ENCODE measurements at regions not wholly inside any gene's neighbourhood (a gene's known extent, or its start where the extent isn't known, plus 50 kb on each side); places are given as distances from the start of the nearest gene placed in this dataset.

- H3K4me3 Mint-ChIP-seq (ENCODE audit: unreplicated experiment): no peak overlapping the region
- Histone ChIP-seq H3K27ac (ENCODE audit: low read depth, low read length) (no peak overlapping the region), H3K4me1 (ENCODE audit: insufficient read depth, low read length) (no peaks in the 10 kb centered on the region), H3K27me3 (ENCODE audit: insufficient read depth, low read length) (no peaks in the 10 kb centered on the region), H2AFZ (ENCODE audit: low read depth, low read length) (no peak overlapping the region), H3K4me3 (ENCODE audit: insufficient read depth, low read depth, low read length) (no peak overlapping the region), H3K4me2 (ENCODE audit: low read length) (no peak overlapping the region), H3K36me3 (ENCODE audit: insufficient read depth, low read length) (no peaks in the 10 kb centered on the region), H3K79me2 (ENCODE audit: insufficient read depth, low read length) (no peaks in the 10 kb centered on the region), H4K20me1 (ENCODE audit: insufficient read depth, low read length) (no peaks in the 10 kb centered on the region), H3K9me3 (ENCODE audit: insufficient read depth, low read depth, low read length) (no peaks in the 10 kb centered on the region), H3K9ac (ENCODE audit: low read length) (no peak overlapping the region)
- no peak for FAIRE-seq
- H3K27ac Mint-ChIP-seq (ENCODE audit: unreplicated experiment): no peak overlapping the region
- no peak for TF ChIP-seq CTCF (IDR thresholded peaks at IDR 0.05; ENCODE audit: insufficient read depth, low read depth, low read length)
- TF ChIP-seq EZH2 (IDR thresholded peaks at IDR 0.05; ENCODE audit: insufficient read depth, low read length): no peak
- H3K36me3 Mint-ChIP-seq (ENCODE audit: low read depth, unreplicated experiment): no peaks in the 10 kb centered on the region
- H3K9me3 Mint-ChIP-seq (ENCODE audit: unreplicated experiment): no peaks in the 10 kb centered on the region
- DNase-seq (ENCODE audit: low read depth): no peak
- H3K27me3 Mint-ChIP-seq (ENCODE audit: low read depth, unreplicated experiment): peaks cover 2% of the 10 kb centered on the region
- H3K4me1 Mint-ChIP-seq (ENCODE audit: low read depth, unreplicated experiment): no peaks in the 10 kb centered on the region
Observed at GRCh38 chr18:76307293-76307690, 187.8 kb downstream of the ZNF516 start.

GRCh38 chr18:76306685-76307292 is 188.3 kb downstream of the ZNF516 start:
- no peak for FAIRE-seq
- H3K9ac ChIP-seq (ENCODE audit: low read length): no peak overlapping the region
- DNase-seq (ENCODE audit: low read depth): no peak
- Mint-ChIP-seq H3K27ac (ENCODE audit: unreplicated experiment) (no peak overlapping the region), H3K9me3 (ENCODE audit: unreplicated experiment) (no peaks in the 10 kb centered on the region), H3K4me3 (ENCODE audit: unreplicated experiment) (no peak overlapping the region), H3K36me3 (ENCODE audit: low read depth, unreplicated experiment) (no peaks in the 10 kb centered on the region), H3K4me1 (ENCODE audit: low read depth, unreplicated experiment) (peaks cover 2% of the 10 kb centered on the region), H3K27me3 (ENCODE audit: low read depth, unreplicated experiment) (no peaks in the 10 kb centered on the region)
- no peaks in the 10 kb centered on the region for H4K20me1 ChIP-seq (ENCODE audit: insufficient read depth, low read length)
- no peaks in the 10 kb centered on the region for H3K79me2 ChIP-seq (ENCODE audit: insufficient read depth, low read length)
- H3K27me3 ChIP-seq (ENCODE audit: insufficient read depth, low read length): no peaks in the 10 kb centered on the region
- TF ChIP-seq CTCF (IDR thresholded peaks at IDR 0.05; ENCODE audit: insufficient read depth, low read depth, low read length): no peak
- no peak for TF ChIP-seq EZH2 (IDR thresholded peaks at IDR 0.05; ENCODE audit: insufficient read depth, low read length)
- no peak overlapping the region for H2AFZ ChIP-seq (ENCODE audit: low read depth, low read length)
- no peak overlapping the region for H3K27ac ChIP-seq (ENCODE audit: low read depth, low read length)
- no peak overlapping the region for H3K4me2 ChIP-seq (ENCODE audit: low read length)
- H3K4me1 ChIP-seq (ENCODE audit: insufficient read depth, low read length): no peaks in the 10 kb centered on the region
- H3K36me3 ChIP-seq (ENCODE audit: insufficient read depth, low read length): no peaks in the 10 kb centered on the region
- no peak overlapping the region for H3K4me3 ChIP-seq (ENCODE audit: insufficient read depth, low read depth, low read length)
- H3K9me3 ChIP-seq (ENCODE audit: insufficient read depth, low read depth, low read length): no peaks in the 10 kb centered on the region

- DNase-seq (ENCODE audit: low read depth) (no peak), FAIRE-seq (no peak)
- Histone ChIP-seq H3K79me2 (ENCODE audit: insufficient read depth, low read length) (no peaks in the 10 kb centered on the region), H3K9ac (ENCODE audit: low read length) (no peak overlapping the region), H3K4me2 (ENCODE audit: low read length) (no peak overlapping the region), H3K36me3 (ENCODE audit: insufficient read depth, low read length) (no peaks in the 10 kb centered on the region), H3K27me3 (ENCODE audit: insufficient read depth, low read length) (no peaks in the 10 kb centered on the region), H3K4me1 (ENCODE audit: insufficient read depth, low read length) (no peaks in the 10 kb centered on the region), H2AFZ (ENCODE audit: low read depth, low read length) (no peak overlapping the region), H4K20me1 (ENCODE audit: insufficient read depth, low read length) (no peaks in the 10 kb centered on the region), H3K27ac (ENCODE audit: low read depth, low read length) (no peak overlapping the region), H3K4me3 (ENCODE audit: insufficient read depth, low read depth, low read length) (no peak overlapping the region), H3K9me3 (ENCODE audit: insufficient read depth, low read depth, low read length) (no peaks in the 10 kb centered on the region)
- TF ChIP-seq CTCF (IDR thresholded peaks at IDR 0.05; ENCODE audit: insufficient read depth, low read depth, low read length): no peak
- no peak for TF ChIP-seq EZH2 (IDR thresholded peaks at IDR 0.05; ENCODE audit: insufficient read depth, low read length)
- Mint-ChIP-seq H3K9me3 (ENCODE audit: unreplicated experiment) (no peaks in the 10 kb centered on the region), H3K36me3 (ENCODE audit: low read depth, unreplicated experiment) (no peaks in the 10 kb centered on the region), H3K27me3 (ENCODE audit: low read depth, unreplicated experiment) (no peaks in the 10 kb centered on the region), H3K4me3 (ENCODE audit: unreplicated experiment) (no peak overlapping the region), H3K27ac (ENCODE audit: unreplicated experiment) (no peak overlapping the region), H3K4me1 (ENCODE audit: low read depth, unreplicated experiment) (no peaks in the 10 kb centered on the region)
Observed at GRCh38 chr18:76285866-76286265, 209.2 kb downstream of the ZNF516 start.

Measured in astrocyte (in vitro differentiated cells and primary cell).